WI38 (cell line): ENCODE measurements at regions not wholly inside any gene's neighbourhood (a gene's known extent, or its start where the extent isn't known, plus 50 kb on each side); places are given as distances from the start of the nearest gene placed in this dataset.

Source experiments
- H3K4me3 ChIP-seq: 2 replicates; pipeline ENCODE4 v1.5.1; 2011; ENCODE audit warnings: low read depth, mild to moderate bottlenecking, control low read depth, low read length
- CTCF ChIP-seq: IDR thresholded peaks from 2 replicates; pipeline ENCODE4 v1.5.1; 2012; ENCODE audit warnings: low read depth, mild to moderate bottlenecking, control low read depth, low read length

GRCh38 chr5:57346328-57346727 lies 136.3 kb downstream of the ACTBL2 start:
- TF ChIP-seq CTCF: no peak
- H3K4me3 ChIP-seq: no peak overlapping the region

GRCh38 chr5:57341380-57341979 lies 141.1 kb downstream of the ACTBL2 start:
- TF ChIP-seq CTCF: no peak
- no peak overlapping the region for H3K4me3 ChIP-seq

GRCh38 chr5:57340681-57341080 lies 141.9 kb downstream of the ACTBL2 start:
- no peak overlapping the region for H3K4me3 ChIP-seq
- TF ChIP-seq CTCF: no peak

GRCh38 chr5:57339521-57339920 lies 143.1 kb downstream of the ACTBL2 start:
- no peak overlapping the region for H3K4me3 ChIP-seq
- TF ChIP-seq CTCF: no peak

GRCh38 chr5:57338868-57339340 lies 143.7 kb downstream of the ACTBL2 start:
- H3K4me3 ChIP-seq: no peak overlapping the region
- no peak for TF ChIP-seq CTCF

- H3K4me3 ChIP-seq: no peak overlapping the region
- peak; percentile 14; the same call in 1 of the 2 replicates for TF ChIP-seq CTCF
Observed at GRCh38 chr5:57338068-57338867, 144.3 kb downstream of the ACTBL2 start.

GRCh38 chr5:57335092-57335660 lies 147.4 kb downstream of the ACTBL2 start:
- no peak for TF ChIP-seq CTCF
- no peak overlapping the region for H3K4me3 ChIP-seq
